GM12878 (cell line): ENCODE measurements at regions not wholly inside any gene's neighbourhood (a gene's known extent, or its start where the extent isn't known, plus 50 kb on each side); places are given as distances from the start of the nearest gene placed in this dataset.

Experiments
- ATAC-seq: fragments of 200-7000 bp; cut with Tn5 transposase; 3 replicates; pipeline ENCODE4 v1.9.1; 2020; ENCODE audit warnings: mild to moderate bottlenecking, moderate library complexity
- BruUV-seq: library from RNA; stranded (reverse); fragments of 400-500 nt; replicated peaks from 2 replicates; lab custom pipeline; 2021; lab: Mats Ljungman, UMichigan
- CTCF ChIA-PET: fragments of 300-600 bp; sonication (Branson Sonifier 250); formaldehyde crosslinking; extraction: SDS; loops from one replicate; lab custom pipeline; 2021; ENCODE audit warnings: inconsistent platforms; lab: Yijun Ruan, JAX
- POLR2A ChIA-PET: fragments of 350-600 bp; formaldehyde crosslinking; extraction: SDS; loops from one replicate; lab custom pipeline; 2021; ENCODE audit warnings: inconsistent platforms; lab: Charles Lee
- RAD21 ChIA-PET: fragments of 300-600 bp; sonication (Branson Sonifier 250); formaldehyde crosslinking; loops from one replicate; lab custom pipeline; 2023; ENCODE audit warnings: antibody characterized with exemption; ENCODE audit not compliant: unreplicated experiment; lab: Charles Lee
- SMC1A ChIA-PET: fragments of 300-600 bp; sonication (Branson Sonifier 250); formaldehyde crosslinking; loops from one replicate; lab custom pipeline; 2023; ENCODE audit not compliant: unreplicated experiment, uncharacterized antibody; lab: Charles Lee
- DNase-seq: peaks from one replicate; pipeline ENCODE4 v3.0.0-alpha.2; 2011; ENCODE audit warnings: low read depth, low spot score
- FAIRE-seq: peaks from 3 replicates; lab custom pipeline; 2011; peaks lifted over from hg19 to GRCh38; lab: Jason Lieb, UNC
- H2AFZ ChIP-seq: 2 replicates; pipeline ENCODE4 v1.6.0; 2011; ENCODE audit warnings: low read depth, low read length, control low read depth; ENCODE audit not compliant: control insufficient read depth
- H3K27ac ChIP-seq: 2 replicates; pipeline ENCODE4 v1.5.1; 2011; ENCODE audit warnings: control low read depth; ENCODE audit not compliant: control insufficient read depth, insufficient read depth
- H3K27me3 ChIP-seq, 2 experiments: replicated peaks in 1 of 2; 2 replicates each; pipeline versions ENCODE4 v1.6.0 to v1.6.1; 2011; ENCODE audit warnings: low read length in 1 of 2; ENCODE audit not compliant: control insufficient read depth in 2 of 2, insufficient read depth in 2 of 2
- H3K36me3 ChIP-seq, 2 experiments: 2 replicates each; pipeline ENCODE4 v1.5.1; 2011; ENCODE audit warnings: low read length in 1 of 2; ENCODE audit not compliant: control insufficient read depth in 2 of 2, insufficient read depth in 2 of 2
- H3K4me1 ChIP-seq: 2 replicates; pipeline ENCODE4 v1.6.1; 2011; ENCODE audit warnings: mild to moderate bottlenecking, low read length, moderate library complexity, mixed read lengths; ENCODE audit not compliant: control insufficient read depth, insufficient read depth
- H3K4me2 ChIP-seq: 2 replicates; pipeline ENCODE4 v1.6.0; 2011; ENCODE audit warnings: control low read depth; ENCODE audit not compliant: control insufficient read depth, insufficient read depth
- H3K4me3 ChIP-seq: fragments of 200-600 bp; sonication (generic); 2 replicates; pipeline ENCODE4 v1.5.1; 2016
- H3K79me2 ChIP-seq: 2 replicates; pipeline ENCODE4 v1.6.0; 2011; ENCODE audit warnings: low read length; ENCODE audit not compliant: control insufficient read depth, insufficient read depth
- H3K9ac ChIP-seq: 2 replicates; pipeline ENCODE4 v1.8.0; 2011; ENCODE audit warnings: low read length, control low read depth, mixed read lengths; ENCODE audit not compliant: control insufficient read depth, insufficient read depth
- H3K9me3 ChIP-seq: replicated peaks from 3 replicates; pipeline ENCODE4 v1.5.1; 2011; ENCODE audit warnings: mild to moderate bottlenecking, low read length; ENCODE audit not compliant: control insufficient read depth, insufficient read depth
- H4K20me1 ChIP-seq: 2 replicates; pipeline ENCODE4 v1.6.0; 2011; ENCODE audit not compliant: control insufficient read depth, insufficient read depth
- CBFB ChIP-seq: IDR thresholded peaks from 2 replicates; pipeline ENCODE4 v1.6.1; 2016; ENCODE audit warnings: antibody characterized with exemption, low read depth
- CEBPB ChIP-seq, 2 experiments: fragments of 150-350 bp in 1 of 2; IDR thresholded peaks; 2 replicates each; pipeline ENCODE4 v1.6.1; 2012 to 2014; ENCODE audit warnings: low read depth in 2 of 2, low read length in 2 of 2, borderline replicate concordance in 1 of 2, inconsistent platforms in 1 of 2
- CREM ChIP-seq: IDR thresholded peaks from 2 replicates; pipeline ENCODE4 v1.6.1; 2014; ENCODE audit warnings: antibody characterized with exemption, low read depth
- CTCF ChIP-seq, 3 experiments: IDR thresholded peaks in 2 of 3; conservative IDR thresholded peaks in 1 of 3; 2 replicates each; pipeline ENCODE4 v1.5.1; 2011; ENCODE audit warnings: low read depth in 3 of 3, low read length in 3 of 3, mild to moderate bottlenecking in 3 of 3, control low read depth in 2 of 3, moderate library complexity in 2 of 3, inconsistent platforms in 1 of 3, mixed read lengths in 1 of 3; ENCODE audit not compliant: control insufficient read depth in 2 of 3, insufficient read depth in 1 of 3; ENCODE audit errors: extremely low read depth in 1 of 3
- HDGF ChIP-seq: fragments of 450-650 bp; IDR thresholded peaks from 2 replicates; pipeline ENCODE4 v1.6.1; 2016; ENCODE audit warnings: antibody characterized with exemption
- NFIC ChIP-seq: IDR thresholded peaks from 2 replicates; pipeline ENCODE4 v1.6.1; 2012; ENCODE audit warnings: low read depth, mild to moderate bottlenecking, inconsistent platforms, low read length, moderate library complexity
- NFXL1 ChIP-seq: fragments of 450-650 bp; IDR thresholded peaks from 2 replicates; pipeline ENCODE4 v1.6.1; 2017; ENCODE audit warnings: antibody characterized with exemption, mild to moderate bottlenecking, borderline replicate concordance
- NKRF ChIP-seq: fragments of 450-650 bp; conservative IDR thresholded peaks from 2 replicates; pipeline ENCODE4 v1.6.1; 2017; ENCODE audit warnings: mild to moderate bottlenecking, moderate library complexity
- NR2C1 ChIP-seq: fragments of 450-650 bp; IDR thresholded peaks from 2 replicates; pipeline ENCODE4 v1.6.1; 2017; ENCODE audit warnings: antibody characterized with exemption, mild to moderate bottlenecking, moderate library complexity
- NRF1 ChIP-seq: conservative IDR thresholded peaks from 2 replicates; pipeline ENCODE4 v1.6.1; 2011; ENCODE audit warnings: mild to moderate bottlenecking, low read depth, low read length, improper control_type of control experiment
- TARDBP ChIP-seq: IDR thresholded peaks from 2 replicates; pipeline ENCODE4 v1.6.1; 2016; ENCODE audit warnings: borderline replicate concordance
- ZBED1 ChIP-seq: IDR thresholded peaks from 2 replicates; pipeline ENCODE4 v1.6.1; 2016; ENCODE audit warnings: borderline replicate concordance
- ZNF217 ChIP-seq: fragments of 450-650 bp; IDR thresholded peaks from 2 replicates; pipeline ENCODE4 v1.6.1; 2017; ENCODE audit warnings: antibody characterized with exemption, mild to moderate bottlenecking
- ZNF274 ChIP-seq: IDR thresholded peaks from one replicate; pipeline ENCODE4 v1.8.0; 2011; ENCODE audit not compliant: insufficient read length, insufficient read depth
- WGBS: methylation state at CpG from one replicate; pipeline ENCODE4 v1.1.6; 2016; ENCODE audit warnings: low lambda C conversion rate; ENCODE audit not compliant: insufficient replicate concordance, insufficient coverage; ENCODE audit errors: missing lambda C conversion rate; 5-methylcytosine and 5-hydroxymethylcytosine counted together
- in situ Hi-C: fragments of 300-500 bp; cut with MboI; formaldehyde crosslinking; loops from 9 replicates; pipeline ENCODE4 v1.14.3; 2018; ENCODE audit warnings: mixed read lengths
- intact Hi-C: fragments of 100-400 bp; cut with micrococcal nuclease; formaldehyde crosslinking; loops from one replicate; pipeline ENCODE4 v1.14.2; 2022; ENCODE audit not compliant: unreplicated experiment
- TF ChIP-seq, protein P1 (sequence below): IDR thresholded peaks from 2 replicates; pipeline ENCODE4 v1.6.1; 2011; ENCODE audit warnings: borderline replicate concordance, low read depth, mild to moderate bottlenecking, moderate library complexity, low read length; ENCODE audit not compliant: insufficient read depth, poor library complexity, severe bottlenecking
- TF ChIP-seq, protein P2 (sequence below): fragments of 450-650 bp; IDR thresholded peaks from 2 replicates; pipeline ENCODE4 v1.6.1; 2017; ENCODE audit warnings: antibody characterized with exemption, mild to moderate bottlenecking, moderate library complexity

GRCh38 chr12:20040831-20041230, 327.5 kb upstream of the PDE3A start:
- Histone ChIP-seq H3K4me3 (no peak overlapping the region), H3K27me3 (no peaks in the 10 kb centered on the region), H3K27ac (no peak overlapping the region), H3K9ac (no peak overlapping the region), H3K4me2 (no peak overlapping the region), H3K4me1 (no peaks in the 10 kb centered on the region), H2AFZ (no peak overlapping the region), H4K20me1 (no peaks in the 10 kb centered on the region), H3K36me3 (no peaks in the 10 kb centered on the region), H3K79me2 (no peaks in the 10 kb centered on the region), H3K9me3 (no peaks in the 10 kb centered on the region)
- ChIA-PET CTCF (interaction anchor here (0.7 kb wide), 1 partner anchor 125 kb away, joined by 3 read pairs; no protein-coding TSS in a partner anchor), SMC1A (interaction anchor here (1.2 to 1.3 kb wide), 2 partner anchors 9 to 14 kb away, joined by 3 to 5 read pairs; no protein-coding TSS in a partner anchor), POLR2A (no interaction called here), RAD21 (interaction anchor here (1.0 kb wide), 1 partner anchor 10 kb away, joined by 3 read pairs; no protein-coding TSS in a partner anchor)
- no TSS peak for BruUV-seq
- ATAC-seq (no peak; the same call in 2 of the 3 replicates), FAIRE-seq (no peak), DNase-seq (no peak)
- 12% methylated on average over 3 of the region's 3 CpGs for WGBS
- in situ Hi-C loops (no loop called here), intact Hi-C loops (no loop called here)
- no peak for TF ChIP-seq CTCF (IDR thresholded peaks at IDR 0.05 in 2 of 3, conservative IDR thresholded peaks at IDR 0.05 in 1 of 3; ENCODE audit: control insufficient read depth in 2 of 3, extremely low read depth in 1 of 3, insufficient read depth in 1 of 3, low read depth in 3 of 3, low read length in 3 of 3)
- no peak for TF ChIP-seq ZNF217
- no peak for TF ChIP-seq TARDBP
- TF ChIP-seq, protein P1, sequence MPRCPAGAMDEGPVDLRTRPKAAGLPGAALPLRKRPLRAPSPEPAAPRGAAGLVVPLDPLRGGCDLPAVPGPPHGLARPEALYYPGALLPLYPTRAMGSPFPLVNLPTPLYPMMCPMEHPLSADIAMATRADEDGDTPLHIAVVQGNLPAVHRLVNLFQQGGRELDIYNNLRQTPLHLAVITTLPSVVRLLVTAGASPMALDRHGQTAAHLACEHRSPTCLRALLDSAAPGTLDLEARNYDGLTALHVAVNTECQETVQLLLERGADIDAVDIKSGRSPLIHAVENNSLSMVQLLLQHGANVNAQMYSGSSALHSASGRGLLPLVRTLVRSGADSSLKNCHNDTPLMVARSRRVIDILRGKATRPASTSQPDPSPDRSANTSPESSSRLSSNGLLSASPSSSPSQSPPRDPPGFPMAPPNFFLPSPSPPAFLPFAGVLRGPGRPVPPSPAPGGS = no peak
- no peak for TF ChIP-seq NFIC
- no peak for TF ChIP-seq ZBED1
- TF ChIP-seq NFXL1 = no peak
- TF ChIP-seq, protein P2, sequence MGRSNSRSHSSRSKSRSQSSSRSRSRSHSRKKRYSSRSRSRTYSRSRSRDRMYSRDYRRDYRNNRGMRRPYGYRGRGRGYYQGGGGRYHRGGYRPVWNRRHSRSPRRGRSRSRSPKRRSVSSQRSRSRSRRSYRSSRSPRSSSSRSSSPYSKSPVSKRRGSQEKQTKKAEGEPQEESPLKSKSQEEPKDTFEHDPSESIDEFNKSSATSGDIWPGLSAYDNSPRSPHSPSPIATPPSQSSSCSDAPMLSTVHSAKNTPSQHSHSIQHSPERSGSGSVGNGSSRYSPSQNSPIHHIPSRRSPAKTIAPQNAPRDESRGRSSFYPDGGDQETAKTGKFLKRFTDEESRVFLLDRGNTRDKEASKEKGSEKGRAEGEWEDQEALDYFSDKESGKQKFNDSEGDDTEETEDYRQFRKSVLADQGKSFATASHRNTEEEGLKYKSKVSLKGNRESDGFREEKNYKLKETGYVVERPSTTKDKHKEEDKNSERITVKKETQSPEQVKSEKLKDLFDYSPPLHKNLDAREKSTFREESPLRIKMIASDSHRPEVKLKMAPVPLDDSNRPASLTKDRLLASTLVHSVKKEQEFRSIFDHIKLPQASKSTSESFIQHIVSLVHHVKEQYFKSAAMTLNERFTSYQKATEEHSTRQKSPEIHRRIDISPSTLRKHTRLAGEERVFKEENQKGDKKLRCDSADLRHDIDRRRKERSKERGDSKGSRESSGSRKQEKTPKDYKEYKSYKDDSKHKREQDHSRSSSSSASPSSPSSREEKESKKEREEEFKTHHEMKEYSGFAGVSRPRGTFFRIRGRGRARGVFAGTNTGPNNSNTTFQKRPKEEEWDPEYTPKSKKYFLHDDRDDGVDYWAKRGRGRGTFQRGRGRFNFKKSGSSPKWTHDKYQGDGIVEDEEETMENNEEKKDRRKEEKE = no peak
- no peak for TF ChIP-seq ZNF274
- TF ChIP-seq NR2C1 = no peak
- TF ChIP-seq NKRF = no peak
- no peak for TF ChIP-seq CREM
- TF ChIP-seq CEBPB (IDR thresholded peaks at IDR 0.05; ENCODE audit: borderline replicate concordance in 1 of 2, low read depth in 2 of 2, low read length in 2 of 2) = no peak
- no peak for TF ChIP-seq NRF1
- no peak for TF ChIP-seq CBFB
- no peak for TF ChIP-seq HDGF
